Endothelial cell of hepatic sinusoid (primary cell): ENCODE measurements at regions not wholly inside any gene's neighbourhood (a gene's known extent, or its start where the extent isn't known, plus 50 kb on each side); places are given as distances from the start of the nearest gene placed in this dataset.
"Not testable (repeated sequence)": the region's sequence is repeated elsewhere in the genome, so short reads cannot be mapped to it uniquely, and the experiment has no call there.

Source experiments
- in situ Hi-C: cut with HindIII; loops from 2 replicates; pipeline ENCODE4 v1.10.0; 2017; ENCODE audit warnings: low sequenced_read_pairs

- in situ Hi-C loops, result no loop called here
Observed at GRCh38 chr2:105691947-105692390, 52.7 kb upstream of the NCK2 start.

- in situ Hi-C loops, result no loop called here
Observed at GRCh38 chr2:105690566-105690965, 54.1 kb upstream of the NCK2 start.

GRCh38 chr2:105689484-105689883 is 55.2 kb upstream of the NCK2 start:
- in situ Hi-C loops, result no loop called here

- in situ Hi-C loops, result no loop called here
Observed at GRCh38 chr2:105688946-105689345, 55.8 kb upstream of the NCK2 start.

- in situ Hi-C loops, result no loop called here
Observed at GRCh38 chr2:105686588-105686987, 58.1 kb upstream of the NCK2 start.

GRCh38 chr2:105683011-105683492 is 61.7 kb upstream of the NCK2 start:
- in situ Hi-C loops, result no loop called here

GRCh38 chr2:105682401-105682800 is 62.3 kb upstream of the NCK2 start:
- in situ Hi-C loops, result no loop called here

- in situ Hi-C loops, result no loop called here
Observed at GRCh38 chr2:105681927-105682326, 62.8 kb upstream of the NCK2 start.

GRCh38 chr2:105680357-105680756 is 64.4 kb upstream of the NCK2 start:
- in situ Hi-C loops, result no loop called here

GRCh38 chr2:105678346-105678745 is 66.4 kb upstream of the NCK2 start:
- in situ Hi-C loops, result no loop called here

GRCh38 chr2:105677901-105678300 is 66.8 kb upstream of the NCK2 start:
- in situ Hi-C loops, result no loop called here

GRCh38 chr2:105675841-105676240 is 68.9 kb upstream of the NCK2 start:
- in situ Hi-C loops, result no loop called here

- in situ Hi-C loops, result no loop called here
Observed at GRCh38 chr2:105674859-105675541, 69.7 kb upstream of the NCK2 start.

- in situ Hi-C loops, result no loop called here
Observed at GRCh38 chr2:105674401-105674800, 70.3 kb upstream of the NCK2 start.

GRCh38 chr2:105671156-105671555 is 73.6 kb upstream of the NCK2 start:
- in situ Hi-C loops, result no loop called here

GRCh38 chr2:105669384-105669891 is 75.3 kb upstream of the NCK2 start:
- in situ Hi-C loops, result no loop called here

- in situ Hi-C loops, result no loop called here
Observed at GRCh38 chr2:105665480-105665879, 79.2 kb upstream of the NCK2 start.

- in situ Hi-C loops, result no loop called here
Observed at GRCh38 chr2:105660489-105660888, 84.2 kb upstream of the NCK2 start.

GRCh38 chr2:105655723-105656606 is 88.7 kb upstream of the NCK2 start:
- in situ Hi-C loops, result not testable (repeated sequence)

GRCh38 chr2:105655244-105655643 is 89.5 kb upstream of the NCK2 start:
- in situ Hi-C loops, result no loop called here

- in situ Hi-C loops, result no loop called here
Observed at GRCh38 chr2:105654474-105655004, 90.2 kb upstream of the NCK2 start.

GRCh38 chr2:105653302-105653701 is 91.4 kb upstream of the NCK2 start:
- in situ Hi-C loops, result no loop called here
